Vagina (tissue), 2 donors: ENCODE measurements at regions not wholly inside any gene's neighbourhood (a gene's known extent, or its start where the extent isn't known, plus 50 kb on each side); places are given as distances from the start of the nearest gene placed in this dataset.

Experiments used
- POLR2A ChIP-seq, 2 donors: fragments of 450-650 bp; IDR thresholded peaks; one replicate each; pipeline ENCODE4 v1.6.1; 2017; ENCODE audit warnings: antibody characterized with exemption in 2 of 2, mild to moderate bottlenecking in 2 of 2, moderate library complexity in 2 of 2
- POLR2AphosphoS5 ChIP-seq, 2 donors: sonication (generic); formaldehyde crosslinking; IDR thresholded peaks; one replicate each; pipeline ENCODE4 v1.9.0; 2017; ENCODE audit warnings: antibody characterized with exemption in 2 of 2, mild to moderate bottlenecking in 2 of 2, low read depth in 1 of 2; ENCODE audit not compliant: insufficient read depth in 1 of 2
- TF ChIP-seq, protein P1 (sequence below), 3 experiments: fragments of 450-650 bp in 2 of 3; fragments of 200-600 bp in 1 of 3; sonication (generic) in 1 of 3; IDR thresholded peaks; one replicate each; pipeline ENCODE4 v1.5.1; 2017 to 2019; ENCODE audit warnings: antibody characterized with exemption in 3 of 3, mild to moderate bottlenecking in 2 of 3, moderate library complexity in 2 of 3

DNA sequence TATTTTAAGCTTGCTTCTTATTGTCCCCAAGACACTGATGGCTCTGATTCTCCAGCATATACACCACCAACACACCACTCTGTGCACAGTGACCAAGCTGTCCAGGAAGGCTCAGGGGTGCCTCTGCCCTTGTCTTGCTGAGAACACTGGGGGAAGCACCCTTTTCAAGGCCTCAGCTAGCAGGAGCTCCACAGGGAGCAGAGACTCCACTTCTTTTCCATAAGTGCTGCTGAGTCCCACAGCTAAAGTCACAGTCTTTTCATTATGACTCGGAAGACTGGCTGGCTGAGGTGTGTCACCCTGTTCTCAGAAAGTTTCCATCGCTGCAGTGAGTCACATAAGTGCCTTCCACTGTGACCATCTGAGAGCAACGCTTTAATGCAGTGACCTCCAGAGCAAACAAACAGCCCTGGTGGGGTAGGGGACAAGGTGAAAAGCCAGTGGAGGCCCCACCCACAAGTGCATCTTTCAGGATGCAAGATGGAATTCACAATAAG is 226.9 kb upstream of the CHRNA7 start:
- TF ChIP-seq POLR2A (IDR thresholded peaks at IDR 0.05) (no peak), POLR2AphosphoS5 (IDR thresholded peaks at IDR 0.05; ENCODE audit: insufficient read depth in 1 of 2, low read depth in 1 of 2) (no peak)
- TF ChIP-seq, protein P1, sequence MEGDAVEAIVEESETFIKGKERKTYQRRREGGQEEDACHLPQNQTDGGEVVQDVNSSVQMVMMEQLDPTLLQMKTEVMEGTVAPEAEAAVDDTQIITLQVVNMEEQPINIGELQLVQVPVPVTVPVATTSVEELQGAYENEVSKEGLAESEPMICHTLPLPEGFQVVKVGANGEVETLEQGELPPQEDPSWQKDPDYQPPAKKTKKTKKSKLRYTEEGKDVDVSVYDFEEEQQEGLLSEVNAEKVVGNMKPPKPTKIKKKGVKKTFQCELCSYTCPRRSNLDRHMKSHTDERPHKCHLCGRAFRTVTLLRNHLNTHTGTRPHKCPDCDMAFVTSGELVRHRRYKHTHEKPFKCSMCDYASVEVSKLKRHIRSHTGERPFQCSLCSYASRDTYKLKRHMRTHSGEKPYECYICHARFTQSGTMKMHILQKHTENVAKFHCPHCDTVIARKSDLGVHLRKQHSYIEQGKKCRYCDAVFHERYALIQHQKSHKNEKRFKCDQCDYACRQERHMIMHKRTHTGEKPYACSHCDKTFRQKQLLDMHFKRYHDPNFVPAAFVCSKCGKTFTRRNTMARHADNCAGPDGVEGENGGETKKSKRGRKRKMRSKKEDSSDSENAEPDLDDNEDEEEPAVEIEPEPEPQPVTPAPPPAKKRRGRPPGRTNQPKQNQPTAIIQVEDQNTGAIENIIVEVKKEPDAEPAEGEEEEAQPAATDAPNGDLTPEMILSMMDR (IDR thresholded peaks at IDR 0.05) = no peak
